Smooth muscle cell (in vitro differentiated cells): ENCODE measurements at regions not wholly inside any gene's neighbourhood (a gene's known extent, or its start where the extent isn't known, plus 50 kb on each side); places are given as distances from the start of the nearest gene placed in this dataset.

Experiments
- DNase-seq: peaks from one replicate; lab custom pipeline; 2025; ENCODE audit not compliant: unreplicated experiment; lab: John Stamatoyannopoulos, UW
- H2AFZ ChIP-seq: fragments of 200-600 bp; sonication (generic); 2 replicates; pipeline ENCODE4 v1.6.0; 2016; ENCODE audit warnings: antibody characterized with exemption, low read depth, mild to moderate bottlenecking
- H3F3A ChIP-seq: fragments of 200-600 bp; sonication (generic); 2 replicates; pipeline ENCODE4 v1.6.0; 2017; ENCODE audit warnings: antibody characterized with exemption, low read depth
- H3K27ac ChIP-seq: fragments of 200-600 bp; sonication (generic); 2 replicates; pipeline ENCODE4 v1.5.1; 2016; ENCODE audit warnings: low read depth, mild to moderate bottlenecking
- H3K27me3 ChIP-seq: fragments of 200-600 bp; sonication (generic); 2 replicates; pipeline ENCODE4 v1.6.1; 2016; ENCODE audit warnings: low read depth, mild to moderate bottlenecking
- H3K36me3 ChIP-seq: fragments of 200-600 bp; sonication (generic); 2 replicates; pipeline ENCODE4 v1.5.1; 2016; ENCODE audit warnings: low read depth
- H3K4me1 ChIP-seq: fragments of 200-600 bp; sonication (generic); 2 replicates; pipeline ENCODE4 v1.5.1; 2016; ENCODE audit warnings: low read depth
- H3K4me2 ChIP-seq: fragments of 200-600 bp; sonication (generic); 2 replicates; pipeline ENCODE4 v1.6.0; 2016; ENCODE audit warnings: mild to moderate bottlenecking
- H3K4me3 ChIP-seq: fragments of 200-600 bp; sonication (generic); 2 replicates; pipeline ENCODE4 v1.5.1; 2016; ENCODE audit warnings: mild to moderate bottlenecking
- H3K79me2 ChIP-seq: fragments of 200-600 bp; sonication (generic); 2 replicates; pipeline ENCODE4 v1.6.0; 2016; ENCODE audit warnings: low read depth, mild to moderate bottlenecking
- H3K9ac ChIP-seq: fragments of 200-600 bp; sonication (generic); 2 replicates; pipeline ENCODE4 v1.6.0; 2016; ENCODE audit warnings: low read depth
- H3K9me3 ChIP-seq: fragments of 200-600 bp; sonication (generic); replicated peaks from 2 replicates; pipeline ENCODE4 v1.5.1; 2016; ENCODE audit warnings: low read depth
- H4K20me1 ChIP-seq: fragments of 200-600 bp; sonication (generic); 2 replicates; pipeline ENCODE4 v1.6.0; 2016; ENCODE audit warnings: low read depth
- CTCF ChIP-seq: fragments of 200-600 bp; sonication (generic); IDR thresholded peaks from 2 replicates; pipeline ENCODE4 v1.5.1; 2017; ENCODE audit warnings: borderline replicate concordance, mild to moderate bottlenecking, antibody characterized with exemption; ENCODE audit not compliant: insufficient read depth, poor library complexity, severe bottlenecking
- WGBS: methylation state at CpG from one replicate; pipeline ENCODE4 v1.1.7; 2016; ENCODE audit warnings: low lambda C conversion rate; 5-methylcytosine and 5-hydroxymethylcytosine counted together

GRCh38 chr18:22767653-22768052, 165.5 kb upstream of the RBBP8 start:
- no peak for DNase-seq
- Histone ChIP-seq H3K4me3 (no peak overlapping the region), H3K79me2 (no peaks in the 10 kb centered on the region), H3K27me3 (no peaks in the 10 kb centered on the region), H3F3A (no peaks in the 10 kb centered on the region), H4K20me1 (no peaks in the 10 kb centered on the region), H3K27ac (no peak overlapping the region), H3K9me3 (no peaks in the 10 kb centered on the region), H3K9ac (no peak overlapping the region), H3K4me2 (no peak overlapping the region), H3K36me3 (no peaks in the 10 kb centered on the region), H2AFZ (no peak overlapping the region), H3K4me1 (no peaks in the 10 kb centered on the region)
- TF ChIP-seq CTCF = no peak

GRCh38 chr18:22773944-22774343, 159.2 kb upstream of the RBBP8 start:
- no peaks in the 10 kb centered on the region for H3K79me2 ChIP-seq
- no peaks in the 10 kb centered on the region for H3K27me3 ChIP-seq
- H3K4me1 ChIP-seq = no peaks in the 10 kb centered on the region
- H2AFZ ChIP-seq = no peak overlapping the region
- no peaks in the 10 kb centered on the region for H4K20me1 ChIP-seq
- H3K27ac ChIP-seq = no peak overlapping the region
- no peak overlapping the region for H3K4me3 ChIP-seq
- no peaks in the 10 kb centered on the region for H3K9me3 ChIP-seq
- no peak overlapping the region for H3K9ac ChIP-seq
- no peaks in the 10 kb centered on the region for H3F3A ChIP-seq
- no peak for DNase-seq
- no peaks in the 10 kb centered on the region for H3K36me3 ChIP-seq
- 84% methylated on average over 3 of the region's 3 CpGs for WGBS
- no peak overlapping the region for H3K4me2 ChIP-seq
- TF ChIP-seq CTCF = no peak

GRCh38 chr18:22778996-22779395, 154.1 kb upstream of the RBBP8 start:
- no peak for DNase-seq
- H3K79me2 ChIP-seq = no peaks in the 10 kb centered on the region
- H3K27me3 ChIP-seq = no peaks in the 10 kb centered on the region
- no peaks in the 10 kb centered on the region for H3K9me3 ChIP-seq
- 68% methylated on average over 1 of the region's 1 CpG for WGBS
- no peak overlapping the region for H3K4me2 ChIP-seq
- H4K20me1 ChIP-seq = no peaks in the 10 kb centered on the region
- H3F3A ChIP-seq = no peaks in the 10 kb centered on the region
- H3K27ac ChIP-seq = no peak overlapping the region
- H3K4me3 ChIP-seq = no peak overlapping the region
- H2AFZ ChIP-seq = no peak overlapping the region
- H3K9ac ChIP-seq = no peak overlapping the region
- H3K36me3 ChIP-seq = no peaks in the 10 kb centered on the region
- no peak for TF ChIP-seq CTCF
- H3K4me1 ChIP-seq = no peaks in the 10 kb centered on the region

- DNase-seq = no peak
- no peak overlapping the region for H3K9ac ChIP-seq
- WGBS = 98% methylated on average over 3 of the region's 3 CpGs
- no peaks in the 10 kb centered on the region for H3K36me3 ChIP-seq
- no peak for TF ChIP-seq CTCF
- no peaks in the 10 kb centered on the region for H3K79me2 ChIP-seq
- H3K9me3 ChIP-seq = no peaks in the 10 kb centered on the region
- no peak overlapping the region for H3K4me2 ChIP-seq
- H3K4me3 ChIP-seq = no peak overlapping the region
- no peaks in the 10 kb centered on the region for H3K4me1 ChIP-seq
- no peaks in the 10 kb centered on the region for H3K27me3 ChIP-seq
- no peak overlapping the region for H2AFZ ChIP-seq
- H3K27ac ChIP-seq = no peak overlapping the region
- no peaks in the 10 kb centered on the region for H3F3A ChIP-seq
- H4K20me1 ChIP-seq = no peaks in the 10 kb centered on the region
Measured at GRCh38 chr18:22783245-22783644, 149.9 kb upstream of the RBBP8 start.
